GM12878 (cell line): ENCODE measurements at regions not wholly inside any gene's neighbourhood (a gene's known extent, or its start where the extent isn't known, plus 50 kb on each side); places are given as distances from the start of the nearest gene placed in this dataset.

Experiments used
- ATAC-seq: fragments of 200-7000 bp; cut with Tn5 transposase; 3 replicates; pipeline ENCODE4 v1.9.1; 2020; ENCODE audit warnings: mild to moderate bottlenecking, moderate library complexity
- BruUV-seq: library from RNA; stranded (reverse); fragments of 400-500 nt; replicated peaks from 2 replicates; lab custom pipeline; 2021; lab: Mats Ljungman, UMichigan
- CTCF ChIA-PET: fragments of 300-600 bp; sonication (Branson Sonifier 250); formaldehyde crosslinking; extraction: SDS; loops from one replicate; lab custom pipeline; 2021; ENCODE audit warnings: inconsistent platforms; lab: Yijun Ruan, JAX
- POLR2A ChIA-PET: fragments of 350-600 bp; formaldehyde crosslinking; extraction: SDS; loops from one replicate; lab custom pipeline; 2021; ENCODE audit warnings: inconsistent platforms; lab: Charles Lee
- RAD21 ChIA-PET: fragments of 300-600 bp; sonication (Branson Sonifier 250); formaldehyde crosslinking; loops from one replicate; lab custom pipeline; 2023; ENCODE audit warnings: antibody characterized with exemption; ENCODE audit not compliant: unreplicated experiment; lab: Charles Lee
- SMC1A ChIA-PET: fragments of 300-600 bp; sonication (Branson Sonifier 250); formaldehyde crosslinking; loops from one replicate; lab custom pipeline; 2023; ENCODE audit not compliant: unreplicated experiment, uncharacterized antibody; lab: Charles Lee
- DNase-seq: peaks from one replicate; pipeline ENCODE4 v3.0.0-alpha.2; 2011; ENCODE audit warnings: low read depth, low spot score
- FAIRE-seq: peaks from 3 replicates; lab custom pipeline; 2011; peaks lifted over from hg19 to GRCh38; lab: Jason Lieb, UNC
- H2AFZ ChIP-seq: 2 replicates; pipeline ENCODE4 v1.6.0; 2011; ENCODE audit warnings: low read depth, low read length, control low read depth; ENCODE audit not compliant: control insufficient read depth
- H3K27ac ChIP-seq: 2 replicates; pipeline ENCODE4 v1.5.1; 2011; ENCODE audit warnings: control low read depth; ENCODE audit not compliant: control insufficient read depth, insufficient read depth
- H3K27me3 ChIP-seq, 2 experiments: replicated peaks in 1 of 2; 2 replicates each; pipeline versions ENCODE4 v1.6.0 to v1.6.1; 2011; ENCODE audit warnings: low read length in 1 of 2; ENCODE audit not compliant: control insufficient read depth in 2 of 2, insufficient read depth in 2 of 2
- H3K36me3 ChIP-seq, 2 experiments: 2 replicates each; pipeline ENCODE4 v1.5.1; 2011; ENCODE audit warnings: low read length in 1 of 2; ENCODE audit not compliant: control insufficient read depth in 2 of 2, insufficient read depth in 2 of 2
- H3K4me1 ChIP-seq: 2 replicates; pipeline ENCODE4 v1.6.1; 2011; ENCODE audit warnings: mild to moderate bottlenecking, low read length, moderate library complexity, mixed read lengths; ENCODE audit not compliant: control insufficient read depth, insufficient read depth
- H3K4me2 ChIP-seq: 2 replicates; pipeline ENCODE4 v1.6.0; 2011; ENCODE audit warnings: control low read depth; ENCODE audit not compliant: control insufficient read depth, insufficient read depth
- H3K4me3 ChIP-seq: fragments of 200-600 bp; sonication (generic); 2 replicates; pipeline ENCODE4 v1.5.1; 2016
- H3K79me2 ChIP-seq: 2 replicates; pipeline ENCODE4 v1.6.0; 2011; ENCODE audit warnings: low read length; ENCODE audit not compliant: control insufficient read depth, insufficient read depth
- H3K9ac ChIP-seq: 2 replicates; pipeline ENCODE4 v1.8.0; 2011; ENCODE audit warnings: low read length, control low read depth, mixed read lengths; ENCODE audit not compliant: control insufficient read depth, insufficient read depth
- H3K9me3 ChIP-seq: replicated peaks from 3 replicates; pipeline ENCODE4 v1.5.1; 2011; ENCODE audit warnings: mild to moderate bottlenecking, low read length; ENCODE audit not compliant: control insufficient read depth, insufficient read depth
- H4K20me1 ChIP-seq: 2 replicates; pipeline ENCODE4 v1.6.0; 2011; ENCODE audit not compliant: control insufficient read depth, insufficient read depth
- BACH1 ChIP-seq: fragments of 450-650 bp; IDR thresholded peaks from 2 replicates; pipeline ENCODE4 v1.6.1; 2017; ENCODE audit warnings: mild to moderate bottlenecking, borderline replicate concordance
- BCL11A ChIP-seq: IDR thresholded peaks from 2 replicates; pipeline ENCODE4 v1.6.1; 2011; ENCODE audit warnings: low read depth, low read length
- CHD1 ChIP-seq: IDR thresholded peaks from 2 replicates; pipeline ENCODE4 v1.6.1; 2012; ENCODE audit warnings: low read depth, low read length, improper control_type of control experiment
- CREB1 ChIP-seq: IDR thresholded peaks from 2 replicates; pipeline ENCODE4 v1.6.1; 2012; ENCODE audit warnings: low read depth, mild to moderate bottlenecking, inconsistent platforms
- GABPA ChIP-seq: IDR thresholded peaks from 2 replicates; pipeline ENCODE4 v1.6.1; 2014; ENCODE audit warnings: antibody characterized with exemption, low read depth, mild to moderate bottlenecking, inconsistent platforms
- KDM1A ChIP-seq: fragments of 200-600 bp; sonication (generic); IDR thresholded peaks from 2 replicates; pipeline ENCODE4 v1.6.1; 2016; ENCODE audit warnings: borderline replicate concordance
- KLF5 ChIP-seq: fragments of 450-650 bp; IDR thresholded peaks from 2 replicates; pipeline ENCODE4 v1.6.1; 2014; ENCODE audit warnings: mild to moderate bottlenecking; ENCODE audit not compliant: partially characterized antibody
- MXI1 ChIP-seq: fragments of 150-350 bp; IDR thresholded peaks from 2 replicates; pipeline ENCODE4 v1.6.1; 2011; ENCODE audit warnings: low read depth, mild to moderate bottlenecking, inconsistent platforms, low read length, improper control_type of control experiment
- MYB ChIP-seq: fragments of 150-350 bp; IDR thresholded peaks from 2 replicates; pipeline ENCODE4 v1.6.1; 2014; ENCODE audit warnings: mild to moderate bottlenecking, low read depth, low read length, borderline replicate concordance
- RB1 ChIP-seq: fragments of 450-650 bp; formaldehyde crosslinking; IDR thresholded peaks from 2 replicates; pipeline ENCODE4 v1.6.1; 2017; ENCODE audit warnings: mild to moderate bottlenecking, borderline replicate concordance
- SMAD5 ChIP-seq: IDR thresholded peaks from 2 replicates; pipeline ENCODE4 v1.6.1; 2016; ENCODE audit warnings: antibody characterized with exemption, low read depth
- SREBF1 ChIP-seq: IDR thresholded peaks from 2 replicates; pipeline ENCODE4 v1.6.1; 2012; ENCODE audit warnings: mild to moderate bottlenecking, low read length
- YY1 ChIP-seq: IDR thresholded peaks from 2 replicates; pipeline ENCODE4 v1.6.1; 2011; ENCODE audit warnings: low read depth, mild to moderate bottlenecking, low read length
- ZSCAN29 ChIP-seq: fragments of 450-650 bp; IDR thresholded peaks from 2 replicates; pipeline ENCODE4 v1.6.1; 2017; ENCODE audit warnings: mild to moderate bottlenecking, moderate library complexity
- WGBS: methylation state at CpG from one replicate; pipeline ENCODE4 v1.1.6; 2016; ENCODE audit warnings: low lambda C conversion rate; ENCODE audit not compliant: insufficient replicate concordance, insufficient coverage; ENCODE audit errors: missing lambda C conversion rate; 5-methylcytosine and 5-hydroxymethylcytosine counted together
- in situ Hi-C: fragments of 300-500 bp; cut with MboI; formaldehyde crosslinking; loops from 9 replicates; pipeline ENCODE4 v1.14.3; 2018; ENCODE audit warnings: mixed read lengths
- intact Hi-C: fragments of 100-400 bp; cut with micrococcal nuclease; formaldehyde crosslinking; loops from one replicate; pipeline ENCODE4 v1.14.2; 2022; ENCODE audit not compliant: unreplicated experiment
- TF ChIP-seq, protein P1 (sequence below): IDR thresholded peaks from 2 replicates; pipeline ENCODE4 v1.6.1; 2012; ENCODE audit warnings: low read depth, low read length, improper control_type of control experiment
- TF ChIP-seq, protein P2 (sequence below): IDR thresholded peaks from 2 replicates; pipeline ENCODE4 v1.6.1; 2012; ENCODE audit warnings: mild to moderate bottlenecking, low read depth, low read length

DNA sequence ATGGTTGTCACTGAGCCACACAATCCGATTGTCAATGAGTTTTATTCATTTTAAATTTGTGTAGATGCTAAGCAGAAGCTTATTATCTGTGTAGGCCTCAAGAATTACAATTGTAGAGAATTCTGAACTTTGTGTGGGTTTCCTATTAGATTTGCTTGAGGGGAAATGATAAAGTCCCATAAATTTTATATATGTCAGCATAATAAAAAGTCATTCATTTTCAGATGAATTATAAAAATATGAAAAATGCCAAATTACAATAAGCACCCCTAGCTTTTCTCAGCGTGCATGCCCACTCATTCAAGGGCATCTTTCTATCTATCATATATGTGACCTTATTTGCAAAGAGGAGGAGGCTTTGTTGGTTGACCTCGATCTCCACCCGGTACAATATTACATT is 1041.1 kb upstream of the FOXG1 start:
- no peak overlapping the region for H3K27ac ChIP-seq
- ChIA-PET POLR2A (no interaction called here), CTCF (no interaction called here), SMC1A (interaction anchor here (0.6 kb wide), 1 partner anchor 42 kb away, joined by 3 read pairs; no protein-coding TSS in a partner anchor), RAD21 (no interaction called here)
- intact Hi-C loops (no loop called here), in situ Hi-C loops (no loop called here)
- no peaks in the 10 kb centered on the region for H3K9me3 ChIP-seq
- H3K4me1 ChIP-seq = no peaks in the 10 kb centered on the region
- DNase-seq = no peak
- H3K27me3 ChIP-seq = no peaks in the 10 kb centered on the region
- FAIRE-seq = no peak
- BruUV-seq = no TSS peak
- H3K9ac ChIP-seq = no peak overlapping the region
- H3K4me2 ChIP-seq = no peak overlapping the region
- ATAC-seq = no peak
- H3K4me3 ChIP-seq = no peak overlapping the region
- 22% methylated on average over 4 of the region's 4 CpGs for WGBS
- no peak overlapping the region for H2AFZ ChIP-seq
- no peak for TF ChIP-seq BCL11A
- TF ChIP-seq, protein P1, sequence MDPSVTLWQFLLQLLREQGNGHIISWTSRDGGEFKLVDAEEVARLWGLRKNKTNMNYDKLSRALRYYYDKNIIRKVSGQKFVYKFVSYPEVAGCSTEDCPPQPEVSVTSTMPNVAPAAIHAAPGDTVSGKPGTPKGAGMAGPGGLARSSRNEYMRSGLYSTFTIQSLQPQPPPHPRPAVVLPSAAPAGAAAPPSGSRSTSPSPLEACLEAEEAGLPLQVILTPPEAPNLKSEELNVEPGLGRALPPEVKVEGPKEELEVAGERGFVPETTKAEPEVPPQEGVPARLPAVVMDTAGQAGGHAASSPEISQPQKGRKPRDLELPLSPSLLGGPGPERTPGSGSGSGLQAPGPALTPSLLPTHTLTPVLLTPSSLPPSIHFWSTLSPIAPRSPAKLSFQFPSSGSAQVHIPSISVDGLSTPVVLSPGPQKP = no peak
- TF ChIP-seq KLF5 = no peak
- no peak for TF ChIP-seq SMAD5
- TF ChIP-seq MYB = no peak
- no peak for TF ChIP-seq BACH1
- TF ChIP-seq YY1 = no peak
- no peak for TF ChIP-seq CHD1
- TF ChIP-seq MXI1 = no peak
- TF ChIP-seq, protein P2, sequence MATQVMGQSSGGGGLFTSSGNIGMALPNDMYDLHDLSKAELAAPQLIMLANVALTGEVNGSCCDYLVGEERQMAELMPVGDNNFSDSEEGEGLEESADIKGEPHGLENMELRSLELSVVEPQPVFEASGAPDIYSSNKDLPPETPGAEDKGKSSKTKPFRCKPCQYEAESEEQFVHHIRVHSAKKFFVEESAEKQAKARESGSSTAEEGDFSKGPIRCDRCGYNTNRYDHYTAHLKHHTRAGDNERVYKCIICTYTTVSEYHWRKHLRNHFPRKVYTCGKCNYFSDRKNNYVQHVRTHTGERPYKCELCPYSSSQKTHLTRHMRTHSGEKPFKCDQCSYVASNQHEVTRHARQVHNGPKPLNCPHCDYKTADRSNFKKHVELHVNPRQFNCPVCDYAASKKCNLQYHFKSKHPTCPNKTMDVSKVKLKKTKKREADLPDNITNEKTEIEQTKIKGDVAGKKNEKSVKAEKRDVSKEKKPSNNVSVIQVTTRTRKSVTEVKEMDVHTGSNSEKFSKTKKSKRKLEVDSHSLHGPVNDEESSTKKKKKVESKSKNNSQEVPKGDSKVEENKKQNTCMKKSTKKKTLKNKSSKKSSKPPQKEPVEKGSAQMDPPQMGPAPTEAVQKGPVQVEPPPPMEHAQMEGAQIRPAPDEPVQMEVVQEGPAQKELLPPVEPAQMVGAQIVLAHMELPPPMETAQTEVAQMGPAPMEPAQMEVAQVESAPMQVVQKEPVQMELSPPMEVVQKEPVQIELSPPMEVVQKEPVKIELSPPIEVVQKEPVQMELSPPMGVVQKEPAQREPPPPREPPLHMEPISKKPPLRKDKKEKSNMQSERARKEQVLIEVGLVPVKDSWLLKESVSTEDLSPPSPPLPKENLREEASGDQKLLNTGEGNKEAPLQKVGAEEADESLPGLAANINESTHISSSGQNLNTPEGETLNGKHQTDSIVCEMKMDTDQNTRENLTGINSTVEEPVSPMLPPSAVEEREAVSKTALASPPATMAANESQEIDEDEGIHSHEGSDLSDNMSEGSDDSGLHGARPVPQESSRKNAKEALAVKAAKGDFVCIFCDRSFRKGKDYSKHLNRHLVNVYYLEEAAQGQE = no peak
- no peak for TF ChIP-seq KDM1A
- no peak for TF ChIP-seq GABPA
- no peak for TF ChIP-seq CREB1
- no peak for TF ChIP-seq ZSCAN29
- TF ChIP-seq RB1 = no peak
- no peak for TF ChIP-seq SREBF1
- H4K20me1 ChIP-seq = no peaks in the 10 kb centered on the region
- H3K79me2 ChIP-seq = no peaks in the 10 kb centered on the region
- H3K36me3 ChIP-seq = no peaks in the 10 kb centered on the region
